HS-27A (cell line): ENCODE measurements at regions not wholly inside any gene's neighbourhood (a gene's known extent, or its start where the extent isn't known, plus 50 kb on each side); places are given as distances from the start of the nearest gene placed in this dataset.
"Not testable (repeated sequence)": the region's sequence is repeated elsewhere in the genome, so short reads cannot be mapped to it uniquely, and the experiment has no call there.

Experiments used
- DNase-seq: peaks from one replicate; pipeline ENCODE4 v3.0.0-alpha.2; 2012; ENCODE audit warnings: low read depth, missing footprints

DNA sequence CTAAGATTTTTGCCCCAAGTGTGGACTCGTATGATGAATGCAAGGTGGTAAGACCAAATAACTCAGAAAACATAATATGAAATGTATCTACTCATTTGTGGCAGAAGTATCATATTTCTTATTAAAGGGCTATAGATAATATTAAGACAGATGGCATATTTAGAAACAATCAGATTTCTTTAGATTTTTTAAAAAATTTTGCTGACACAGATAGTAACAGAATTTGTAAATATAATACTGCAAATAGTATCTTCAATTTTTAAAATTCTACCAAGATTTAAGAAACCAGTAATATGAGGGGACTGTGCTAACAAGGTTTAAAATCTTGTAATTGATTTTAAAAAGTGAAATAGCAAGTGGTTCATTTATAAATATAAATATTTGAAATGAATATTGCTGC, 1064.1 kb downstream of the DIPK2A start:
- no peak for DNase-seq

DNA sequence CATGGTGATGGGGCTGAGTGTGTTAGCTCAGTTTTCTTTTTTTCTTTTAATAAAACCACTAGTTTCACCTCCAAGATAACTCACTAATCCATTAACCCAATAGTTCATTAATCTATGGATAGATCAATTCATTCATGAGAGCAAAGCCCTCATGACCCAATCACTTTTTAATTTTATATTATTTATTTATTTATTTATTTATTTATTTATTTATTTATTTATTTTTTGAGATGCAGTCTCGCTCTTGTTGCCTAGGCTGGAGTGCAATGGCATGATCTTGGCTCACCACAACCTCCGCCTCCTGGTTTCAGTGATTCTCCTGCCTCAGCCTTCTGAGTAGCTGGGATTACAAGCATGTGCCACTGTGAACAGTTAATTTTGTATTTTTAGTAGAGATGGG, 1082.4 kb downstream of the DIPK2A start:
- DNase-seq: not testable (repeated sequence)

DNA sequence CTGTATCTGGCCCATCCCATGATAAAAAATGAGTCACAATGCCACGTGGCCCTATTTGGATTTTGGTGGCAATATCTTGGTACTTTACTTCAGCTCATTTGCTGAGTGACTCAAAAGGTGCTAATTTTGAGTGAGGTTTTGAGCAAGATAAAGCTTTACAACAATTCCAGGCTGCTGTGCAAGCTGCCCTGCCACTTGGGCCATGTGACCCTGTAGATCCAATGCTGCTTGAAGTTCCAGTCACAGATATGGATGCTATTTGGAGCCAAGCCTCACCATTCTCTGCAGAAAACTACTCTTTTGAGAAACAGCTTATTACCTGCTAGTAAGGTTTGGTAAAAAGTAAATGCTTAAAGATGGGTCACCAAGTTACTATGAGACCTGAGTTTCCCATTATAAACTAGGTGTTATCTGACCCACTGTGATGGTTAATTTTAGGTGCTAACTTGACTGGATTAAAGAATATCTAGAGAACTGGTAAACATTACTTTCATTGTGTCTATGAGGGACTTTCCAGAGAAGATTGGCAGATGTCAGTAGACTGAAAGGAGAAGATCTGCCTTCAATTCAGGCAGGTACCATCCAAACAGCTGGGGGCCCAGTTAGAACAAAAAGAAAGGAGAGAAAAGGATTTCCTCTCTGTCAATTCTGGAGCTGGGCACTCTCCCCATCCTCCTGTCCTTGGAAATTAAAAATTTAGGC, 1083.9 kb downstream of the DIPK2A start:
- DNase-seq: no peak

DNA sequence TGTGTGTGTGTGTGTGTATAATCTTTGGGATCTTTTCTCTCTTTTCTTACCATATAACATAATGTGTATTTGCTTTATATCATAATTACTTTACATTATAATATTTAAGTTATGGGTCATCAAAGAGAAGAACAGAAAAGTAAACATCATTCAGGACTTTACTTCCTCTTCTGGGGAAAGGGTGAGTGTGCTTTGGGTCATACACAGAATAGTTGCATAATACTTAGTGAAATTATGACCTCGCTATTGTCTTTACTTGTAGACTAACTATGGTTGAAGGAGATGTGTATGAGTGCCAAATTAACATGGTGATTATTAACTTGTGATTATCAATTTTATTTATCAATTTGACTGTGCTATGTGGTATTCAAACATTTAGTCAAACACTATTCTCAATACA, 1086.9 kb downstream of the DIPK2A start:
- DNase-seq: no peak

DNA sequence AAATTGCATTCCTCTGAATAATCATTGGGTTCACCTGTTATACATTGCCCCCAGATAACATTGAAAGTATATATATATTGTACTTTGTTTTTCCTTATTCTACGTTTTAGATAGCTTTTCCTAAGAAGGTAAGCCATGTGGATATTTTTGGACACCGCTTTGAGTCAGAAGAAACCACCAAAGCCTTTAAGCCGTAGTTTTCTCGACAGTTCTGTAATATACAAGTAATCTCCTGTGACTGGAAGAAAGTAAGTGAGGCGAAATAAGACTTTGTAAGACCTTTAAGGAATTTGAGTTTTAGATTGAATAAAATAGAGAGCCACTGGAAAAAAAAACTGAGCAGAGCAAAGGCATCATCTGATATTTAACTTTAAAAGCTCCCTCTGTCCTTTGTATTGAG, 1092.0 kb downstream of the DIPK2A start:
- DNase-seq: no peak

DNA sequence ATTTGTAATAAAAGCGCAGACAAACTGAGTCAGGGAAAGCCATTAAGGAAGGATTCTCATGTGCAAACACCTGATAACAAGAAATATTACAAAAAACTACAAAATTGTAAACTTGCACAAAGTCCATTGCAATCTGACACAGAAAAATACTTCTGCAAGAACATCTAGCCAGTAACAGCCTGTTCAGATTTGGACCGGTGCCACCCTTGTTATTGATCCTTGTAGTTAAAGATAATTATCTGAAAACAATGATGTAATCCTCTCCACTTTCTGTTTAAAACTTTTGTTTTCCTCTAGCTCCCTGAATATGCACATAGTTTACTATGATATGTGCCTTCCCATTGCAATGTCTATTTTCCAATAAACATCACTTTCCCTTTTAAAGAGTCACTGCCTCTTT, 1090.2 kb downstream of the PLOD2 start:
- DNase-seq: no peak

DNA sequence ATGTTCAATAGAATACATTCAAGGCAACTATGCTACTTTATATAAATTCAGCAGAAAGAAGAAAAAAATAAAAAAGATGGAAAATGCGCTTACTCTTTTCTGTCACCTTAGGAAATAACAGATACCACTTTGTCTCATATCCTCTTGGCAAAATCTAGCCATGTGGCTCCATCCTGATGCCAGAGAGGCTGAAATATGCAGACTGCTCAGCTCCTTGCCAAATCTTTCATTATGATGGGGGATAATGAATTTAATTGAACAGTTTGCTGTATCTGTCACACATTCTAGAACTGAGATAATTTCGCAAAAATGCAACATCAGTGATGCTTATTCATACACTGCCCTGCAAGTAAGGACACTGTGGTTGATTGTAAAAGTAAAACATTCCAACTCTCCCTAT, 1081.5 kb downstream of the PLOD2 start:
- DNase-seq: no peak

DNA sequence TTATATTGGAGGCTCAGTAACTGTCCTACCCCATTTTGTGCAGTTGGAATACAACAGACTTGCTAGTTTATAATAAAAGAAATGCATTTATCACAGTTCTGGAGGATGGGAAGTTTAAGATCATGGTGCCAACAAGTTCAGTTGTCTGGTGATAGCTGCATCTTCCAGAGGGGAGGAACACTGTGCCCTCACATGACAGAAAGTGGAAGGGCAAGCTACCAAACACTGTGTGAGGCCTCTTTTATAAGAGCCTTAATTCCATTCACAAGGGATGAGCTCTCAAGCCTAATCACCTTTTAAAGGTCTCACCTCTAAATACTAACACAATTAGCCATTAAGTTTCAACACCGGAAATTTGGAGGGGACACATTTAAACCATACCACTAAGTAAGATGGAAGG, 1073.9 kb downstream of the PLOD2 start:
- DNase-seq: no peak

DNA sequence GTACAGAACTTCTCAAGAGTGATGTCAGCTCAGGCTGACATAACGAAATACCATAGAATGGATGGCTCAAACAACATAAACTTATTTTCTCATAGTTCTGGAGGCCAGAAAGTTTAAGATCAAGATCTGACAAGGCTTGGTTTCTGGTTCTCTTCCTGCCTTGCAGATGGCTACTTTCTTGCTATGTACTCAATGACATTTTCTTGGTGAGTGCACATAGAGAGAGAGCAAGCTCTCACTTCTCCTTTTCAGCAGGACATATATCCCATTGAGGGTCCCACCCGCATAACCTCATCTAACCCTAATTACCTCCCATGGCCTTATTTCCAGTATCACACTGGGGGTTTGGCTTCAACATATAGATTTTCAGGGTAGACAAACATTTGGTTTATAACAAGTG, 1072.1 kb downstream of the PLOD2 start:
- no peak for DNase-seq

DNA sequence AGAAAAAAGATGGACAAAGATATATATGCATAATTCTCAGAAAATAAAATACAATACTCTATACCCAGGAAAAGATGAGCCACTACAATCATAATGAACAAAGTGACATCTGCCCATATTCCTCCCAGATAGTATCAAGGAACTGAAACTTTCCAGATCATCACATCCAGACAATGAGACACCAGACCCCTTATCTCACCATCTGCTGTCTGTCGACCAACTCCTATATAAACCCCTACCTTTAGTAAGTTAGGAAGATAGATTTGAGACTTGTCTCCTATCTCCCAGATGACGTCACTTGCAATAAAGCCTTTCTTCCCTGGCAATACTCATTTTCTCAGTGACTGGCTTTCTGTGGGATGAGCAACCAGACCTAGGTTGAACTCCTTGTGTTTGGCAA, 1071.6 kb downstream of the PLOD2 start:
- DNase-seq: no peak

DNA sequence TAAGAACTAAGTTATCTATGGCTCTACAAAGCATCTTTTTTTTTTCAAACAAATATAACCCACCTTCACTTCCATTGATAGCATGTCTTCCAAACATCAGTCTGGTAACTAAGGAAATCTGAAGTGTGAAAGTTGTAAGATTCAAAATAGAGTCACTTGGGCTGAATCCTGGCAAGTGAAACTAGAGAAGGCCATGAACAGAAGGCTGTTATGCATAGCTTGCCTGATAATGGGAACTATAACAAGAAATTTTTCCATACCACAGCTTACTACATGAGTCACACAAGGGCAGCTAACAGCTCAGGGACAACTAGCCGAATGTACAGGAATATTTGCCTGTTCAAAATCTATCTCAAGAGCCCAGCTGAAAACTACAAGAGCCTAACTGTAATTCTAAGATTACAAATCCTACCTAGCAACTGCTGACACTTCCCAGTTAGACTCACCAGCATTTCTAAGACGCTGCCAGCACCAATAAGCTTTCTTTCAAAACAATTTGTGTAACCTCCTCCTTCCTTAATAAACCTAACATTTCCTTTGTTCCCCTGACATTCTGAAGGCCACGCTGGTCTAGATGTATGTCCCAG, 1066.5 kb downstream of the PLOD2 start:
- peak; percentile 34 for DNase-seq

DNA sequence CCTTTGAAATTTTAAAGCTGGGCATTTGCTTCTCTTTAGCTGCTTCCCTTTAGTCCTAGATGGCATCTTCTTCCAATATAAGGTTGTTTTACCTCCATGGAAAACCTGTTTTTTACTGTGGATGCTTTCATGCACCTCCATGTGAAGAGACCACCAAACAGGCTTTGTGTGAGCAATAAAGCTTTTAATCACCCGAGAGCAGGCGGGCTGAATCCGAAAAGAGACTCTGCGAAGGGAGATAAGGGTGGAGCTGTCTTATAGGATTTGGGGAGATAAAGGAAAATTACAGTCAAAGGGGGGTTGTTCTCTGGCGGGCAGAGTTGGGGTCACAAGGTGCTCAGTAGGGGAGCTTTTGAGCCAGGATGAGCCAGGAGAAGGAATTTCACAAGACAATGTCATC, 1049.8 kb downstream of the PLOD2 start:
- DNase-seq: not testable (repeated sequence)

DNA sequence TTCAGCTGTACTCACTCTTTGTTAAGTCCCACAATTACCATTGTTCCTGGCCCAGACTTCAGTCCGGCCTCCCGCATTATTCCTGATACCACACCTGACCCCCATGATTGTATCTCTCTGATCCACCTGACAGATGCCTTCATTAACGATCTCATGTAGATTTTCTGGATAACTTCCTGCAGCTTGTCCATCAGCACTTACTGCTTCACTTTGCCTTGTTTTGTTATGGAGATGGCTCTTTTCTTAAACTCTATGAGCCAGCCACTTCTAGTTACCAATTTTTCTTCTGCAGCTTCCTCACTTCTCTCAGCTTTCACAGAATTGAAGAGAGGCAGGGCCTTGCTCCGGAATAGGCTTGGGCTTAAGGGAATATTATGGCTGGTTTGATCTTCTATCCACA, 1044.2 kb downstream of the PLOD2 start:
- no peak for DNase-seq

DNA sequence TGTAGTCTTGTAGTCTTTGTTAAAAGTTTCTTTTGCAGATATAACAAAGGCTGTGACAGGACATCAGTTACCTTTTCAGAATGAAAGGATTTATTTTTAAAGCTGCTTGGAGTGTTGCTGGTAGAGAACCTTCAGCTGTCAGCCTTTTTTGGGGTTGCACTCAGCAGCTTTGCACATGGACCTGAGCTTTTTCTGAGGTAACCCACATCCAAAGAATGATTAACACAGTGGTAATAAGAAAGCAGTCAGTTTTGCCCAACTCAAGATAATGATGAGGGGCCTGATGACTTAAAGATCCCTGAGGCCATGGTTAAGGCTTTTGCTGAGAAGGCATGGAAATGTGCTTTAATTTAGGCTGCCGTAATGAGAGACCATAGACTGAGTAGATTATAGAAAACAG, 1042.7 kb downstream of the PLOD2 start:
- no peak for DNase-seq

DNA sequence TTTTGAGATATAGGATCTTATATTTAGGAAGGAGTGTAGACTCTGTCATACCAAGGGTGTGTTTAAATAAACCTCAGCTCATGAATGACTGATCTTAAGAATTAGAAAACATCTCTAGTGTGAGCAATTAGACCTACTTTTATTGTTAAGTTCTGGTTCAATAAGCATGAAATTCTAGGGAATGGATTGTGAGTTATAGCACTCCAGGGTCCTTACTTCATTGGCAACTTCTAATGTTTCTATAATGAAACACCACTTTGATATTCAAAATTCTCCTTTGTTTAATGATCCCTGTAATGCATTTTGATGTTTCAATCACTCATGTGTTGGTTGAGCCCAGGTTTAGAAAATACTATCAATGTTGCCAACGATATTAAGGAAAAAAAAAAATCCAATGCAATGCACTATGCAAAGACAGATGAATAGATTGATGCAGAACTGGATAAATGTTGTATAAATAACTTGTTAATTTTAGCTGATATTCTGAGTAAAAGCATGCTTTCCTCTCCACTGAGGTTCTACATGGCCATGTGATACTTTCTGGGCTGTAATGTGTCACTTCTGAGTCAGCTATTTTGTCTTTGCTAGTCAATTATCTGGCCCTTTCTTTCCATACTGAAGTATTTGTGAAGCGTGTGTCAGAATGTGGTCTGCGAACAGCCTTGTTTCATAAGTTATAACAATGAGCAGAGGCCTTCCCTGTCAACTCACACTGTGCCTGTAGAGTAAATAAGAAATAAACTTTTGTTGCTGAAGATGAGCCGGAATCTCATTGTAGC, 1035.9 kb downstream of the PLOD2 start:
- DNase-seq: no peak

DNA sequence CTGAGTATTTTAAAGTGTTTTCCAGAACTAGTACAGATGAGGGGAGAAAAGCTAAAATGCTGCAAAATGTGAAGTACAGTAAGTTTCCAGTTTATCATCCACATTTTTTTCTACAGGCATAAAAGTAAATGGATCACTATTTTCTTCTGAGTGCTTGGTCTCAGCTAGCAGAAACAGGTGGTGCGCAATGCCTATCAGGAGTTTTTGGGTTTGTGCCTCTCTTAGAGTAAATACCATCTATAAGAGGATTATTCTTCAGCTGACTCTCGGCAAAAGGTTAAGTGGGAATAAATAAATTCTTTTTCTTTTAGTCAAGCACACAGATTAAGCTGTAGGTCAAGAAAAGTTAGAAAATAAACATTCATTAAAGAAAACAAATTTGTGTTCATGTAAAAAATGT, 1027.7 kb downstream of the PLOD2 start:
- DNase-seq: no peak

DNA sequence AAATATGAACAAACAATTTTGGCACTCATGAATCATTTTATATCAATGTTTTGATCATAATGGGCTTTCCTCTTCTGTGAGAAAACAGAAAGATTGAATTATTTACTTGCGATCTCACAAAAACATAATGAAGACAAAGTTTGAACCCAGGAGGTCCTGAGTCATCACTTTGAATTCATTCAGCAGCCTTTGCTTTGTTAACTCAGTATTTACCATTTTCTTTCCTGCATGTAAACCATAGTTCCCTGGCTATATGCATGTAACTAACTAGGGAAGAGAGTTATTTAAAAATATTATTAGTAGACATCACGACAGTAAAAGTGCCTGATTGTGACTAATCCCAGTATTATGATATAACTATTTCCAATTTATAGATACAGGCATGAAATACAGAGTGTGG, 1026.2 kb downstream of the PLOD2 start:
- DNase-seq: no peak

DNA sequence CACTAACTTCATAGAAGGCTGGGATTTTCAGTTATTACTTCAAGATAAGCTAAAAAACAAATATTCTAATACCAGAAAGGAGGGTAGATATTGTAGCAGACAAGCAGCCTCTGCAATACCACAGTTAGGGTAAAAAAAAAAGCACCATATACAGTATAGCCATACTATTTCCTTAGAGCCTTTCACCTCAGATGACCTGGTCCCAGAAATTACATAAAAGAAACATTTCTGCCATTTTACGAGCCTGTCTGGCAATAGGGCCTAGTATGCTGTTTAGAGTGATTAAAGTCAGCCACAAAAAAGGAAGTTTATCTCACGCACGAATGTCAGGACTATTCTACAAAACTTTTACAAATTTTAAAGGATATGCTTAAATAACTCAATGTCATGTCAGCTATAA, 1016.6 kb downstream of the PLOD2 start:
- DNase-seq: no peak

DNA sequence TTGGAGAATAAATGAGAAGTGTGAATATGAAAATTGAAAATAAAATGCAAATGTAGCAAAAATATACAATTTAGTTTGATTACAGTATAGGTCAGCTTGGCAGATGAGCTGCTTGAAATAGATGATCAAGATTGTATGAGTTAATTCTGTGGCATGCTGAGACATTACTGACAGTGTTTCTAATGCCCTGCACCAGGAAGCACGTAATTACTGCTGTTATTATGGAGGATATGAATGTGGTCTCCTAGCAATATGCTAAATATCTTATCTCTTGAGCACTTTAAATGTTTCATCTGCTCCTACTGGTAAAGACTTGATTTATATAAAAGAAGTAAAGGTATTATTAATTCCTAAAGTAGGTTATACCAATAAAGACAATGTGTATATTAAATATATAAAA, 1015.5 kb downstream of the PLOD2 start:
- no peak for DNase-seq

DNA sequence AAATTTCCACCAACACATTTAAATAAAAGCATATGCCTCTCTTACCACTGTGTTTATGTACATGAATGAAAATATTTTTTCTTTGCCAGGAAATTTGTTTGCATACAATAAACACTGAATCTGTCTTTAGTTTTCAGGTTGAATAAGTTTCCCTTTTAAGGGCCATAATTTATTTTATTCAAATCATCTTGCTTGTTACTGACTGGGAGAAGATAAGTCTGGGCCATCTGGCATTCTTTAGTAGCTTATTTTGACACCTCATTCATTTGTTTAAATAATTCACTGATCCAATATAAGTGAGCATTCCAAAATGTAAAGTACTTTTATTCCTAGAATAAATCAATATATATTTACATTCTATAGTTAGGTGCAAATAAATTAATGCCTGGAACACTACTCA, 1001.3 kb downstream of the PLOD2 start:
- DNase-seq: no peak

DNA sequence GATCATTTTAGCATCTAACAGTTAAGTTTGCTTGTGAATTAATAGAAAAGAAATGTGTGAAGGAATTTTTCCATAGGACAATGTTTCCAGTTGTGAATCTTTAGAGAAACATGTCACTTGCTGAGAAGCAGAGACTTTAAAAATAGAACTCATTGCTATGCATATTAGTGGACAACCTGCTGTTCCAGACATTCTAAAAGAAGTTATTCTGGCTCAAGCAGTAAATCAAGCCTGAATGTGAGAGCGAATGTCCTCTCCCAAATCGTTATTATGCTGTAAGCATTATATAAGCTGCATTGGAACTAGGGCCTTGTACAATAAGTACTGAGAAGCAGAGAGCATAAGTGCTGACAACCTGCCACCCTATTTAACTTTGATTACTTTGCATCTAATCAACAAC, 990.9 kb downstream of the PLOD2 start:
- no peak for DNase-seq

DNA sequence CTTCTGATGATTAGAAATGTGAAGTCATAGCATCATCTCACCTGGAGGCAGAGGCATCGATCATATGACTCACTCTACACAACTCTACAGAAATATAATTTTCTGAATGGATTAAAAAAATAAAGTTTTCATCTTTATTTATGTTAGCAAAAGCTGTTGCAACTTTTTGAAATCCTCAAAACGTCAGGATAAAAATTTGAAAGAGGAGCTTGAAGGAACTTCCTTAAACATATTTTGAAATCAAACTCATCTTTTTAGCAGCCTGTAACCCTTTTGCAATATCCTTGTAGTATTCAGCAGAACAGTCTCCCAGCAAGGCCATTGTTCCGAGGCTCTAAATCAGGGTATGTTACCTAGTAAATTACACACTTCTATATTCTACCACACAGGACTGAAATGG, 985.4 kb downstream of the PLOD2 start:
- DNase-seq: no peak

DNA sequence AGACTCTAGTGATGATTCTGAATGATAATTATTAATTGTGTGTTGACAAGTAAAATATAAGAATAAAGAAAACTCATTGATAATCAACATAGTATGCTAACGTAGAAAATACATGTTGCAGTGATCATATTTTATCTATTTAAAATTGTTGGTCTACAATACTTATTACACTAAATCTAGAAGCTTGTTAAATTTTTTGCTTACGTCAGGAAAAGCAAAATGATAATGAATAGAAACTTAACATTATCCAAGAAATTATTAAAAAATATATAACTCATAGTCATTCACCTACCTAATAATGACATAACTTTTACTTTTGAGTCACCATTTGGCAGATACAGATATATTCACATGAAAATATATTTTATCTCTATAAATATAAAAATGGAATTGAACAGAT, 984.1 kb downstream of the PLOD2 start:
- DNase-seq: no peak

DNA sequence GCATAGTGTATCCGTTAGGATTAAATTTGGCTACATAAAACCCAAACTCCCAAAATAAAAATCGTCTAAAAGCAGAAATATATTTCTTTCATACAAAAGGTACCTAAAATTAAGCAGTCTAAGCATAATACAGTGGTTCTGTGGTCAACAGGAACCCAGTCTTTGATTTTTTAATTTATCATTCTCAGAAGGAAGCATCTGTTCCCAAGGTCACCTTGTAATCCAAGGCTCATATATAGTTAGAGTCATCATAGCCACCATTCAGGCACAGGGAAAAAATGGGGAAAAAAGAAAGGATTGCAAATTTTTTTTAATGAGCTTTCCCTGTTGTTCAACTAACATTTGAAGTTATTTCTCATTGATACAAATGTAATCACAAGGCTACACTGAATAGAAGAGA, 983.2 kb downstream of the PLOD2 start:
- DNase-seq: no peak
